ENCODE measurements at regions not wholly inside any gene's neighbourhood (a gene's known extent, or its start where the extent isn't known, plus 50 kb on each side); places are given as distances from the start of the nearest gene placed in this dataset.
"Not testable (repeated sequence)": the region's sequence is repeated elsewhere in the genome, so short reads cannot be mapped to it uniquely, and the experiment has no call there.

GRCh38 chr5:97554977-97555643, 372.1 kb upstream of the RIOK2 start:
- no peak for TF ChIP-seq JUND (IDR thresholded peaks at IDR 0.05; ENCODE audit: low read depth)
- DNase-seq (ENCODE audit: low read depth in 1 of 2, low spot score in 1 of 2): no peak
- in situ Hi-C loops (cut with HindIII; ENCODE audit: low pct_unique_long_range_greater_than_20kb, low sequenced_read_pairs): no loop called here

- in situ Hi-C loops (cut with HindIII; ENCODE audit: low pct_unique_long_range_greater_than_20kb, low sequenced_read_pairs): no loop called here
- no peak for DNase-seq (ENCODE audit: low read depth in 1 of 2, low spot score in 1 of 2)
Measured at GRCh38 chr5:97555644-97555981, 372.6 kb upstream of the RIOK2 start.

GRCh38 chr5:97559827-97560598, 377.0 kb upstream of the RIOK2 start:
- no peak for TF ChIP-seq JUND (IDR thresholded peaks at IDR 0.05; ENCODE audit: low read depth)
- DNase-seq (ENCODE audit: low read depth in 1 of 2, low spot score in 1 of 2): no peak
- in situ Hi-C loops (cut with HindIII; ENCODE audit: low pct_unique_long_range_greater_than_20kb, low sequenced_read_pairs): no loop called here

More at GRCh38 chr5:97555644-97555981, 372.6 kb upstream of the RIOK2 start:
- TF ChIP-seq JUND (IDR thresholded peaks at IDR 0.05; ENCODE audit: low read depth): no peak

GRCh38 chr5:97560599-97560993, 377.5 kb upstream of the RIOK2 start:
- in situ Hi-C loops (cut with HindIII; ENCODE audit: low pct_unique_long_range_greater_than_20kb, low sequenced_read_pairs): no loop called here
- TF ChIP-seq JUND (IDR thresholded peaks at IDR 0.05; ENCODE audit: low read depth): no peak

GRCh38 chr5:97563050-97563657, 380.1 kb upstream of the RIOK2 start:
- no peak for DNase-seq (ENCODE audit: low read depth in 1 of 2, low spot score in 1 of 2)
- no peak for TF ChIP-seq JUND (IDR thresholded peaks at IDR 0.05; ENCODE audit: low read depth)
- in situ Hi-C loops (cut with HindIII; ENCODE audit: low pct_unique_long_range_greater_than_20kb, low sequenced_read_pairs): no loop called here

More at GRCh38 chr5:97560599-97560993, 377.5 kb upstream of the RIOK2 start:
- no peak for DNase-seq (ENCODE audit: low read depth in 1 of 2, low spot score in 1 of 2)

- in situ Hi-C loops (cut with HindIII; ENCODE audit: low pct_unique_long_range_greater_than_20kb, low sequenced_read_pairs): no loop called here
- no peak for TF ChIP-seq JUND (IDR thresholded peaks at IDR 0.05; ENCODE audit: low read depth)
- no peak for DNase-seq (ENCODE audit: low read depth in 1 of 2, low spot score in 1 of 2)
Measured at GRCh38 chr5:97568382-97568781, 385.3 kb upstream of the RIOK2 start.

GRCh38 chr5:97570242-97570641, 387.2 kb upstream of the RIOK2 start:
- DNase-seq (ENCODE audit: low read depth in 1 of 2, low spot score in 1 of 2): no peak
- in situ Hi-C loops (cut with HindIII; ENCODE audit: low pct_unique_long_range_greater_than_20kb, low sequenced_read_pairs): no loop called here
- TF ChIP-seq JUND (IDR thresholded peaks at IDR 0.05; ENCODE audit: low read depth): no peak

GRCh38 chr5:97575322-97575721, 392.3 kb upstream of the RIOK2 start:
- no peak for TF ChIP-seq JUND (IDR thresholded peaks at IDR 0.05; ENCODE audit: low read depth)
- in situ Hi-C loops (cut with HindIII; ENCODE audit: low pct_unique_long_range_greater_than_20kb, low sequenced_read_pairs): no loop called here
- no peak for DNase-seq (ENCODE audit: low read depth in 1 of 2, low spot score in 1 of 2)

GRCh38 chr5:97576956-97577355, 393.9 kb upstream of the RIOK2 start:
- DNase-seq (ENCODE audit: low read depth in 1 of 2, low spot score in 1 of 2): no peak
- no peak for TF ChIP-seq JUND (IDR thresholded peaks at IDR 0.05; ENCODE audit: low read depth)
- in situ Hi-C loops (cut with HindIII; ENCODE audit: low pct_unique_long_range_greater_than_20kb, low sequenced_read_pairs): no loop called here

GRCh38 chr5:97579977-97580376, 396.9 kb upstream of the RIOK2 start:
- DNase-seq (ENCODE audit: low read depth in 1 of 2, low spot score in 1 of 2); in situ Hi-C loops (cut with HindIII; ENCODE audit: low pct_unique_long_range_greater_than_20kb, low sequenced_read_pairs): not testable (repeated sequence)

- no peak for DNase-seq (ENCODE audit: low read depth in 1 of 2, low spot score in 1 of 2)
- TF ChIP-seq JUND (IDR thresholded peaks at IDR 0.05; ENCODE audit: low read depth): no peak
- in situ Hi-C loops (cut with HindIII; ENCODE audit: low pct_unique_long_range_greater_than_20kb, low sequenced_read_pairs): no loop called here
Measured at GRCh38 chr5:97580746-97581145, 397.7 kb upstream of the RIOK2 start.

GRCh38 chr5:97591781-97592180, 408.7 kb upstream of the RIOK2 start:
- in situ Hi-C loops (cut with HindIII; ENCODE audit: low pct_unique_long_range_greater_than_20kb, low sequenced_read_pairs): no loop called here
- no peak for DNase-seq (ENCODE audit: low read depth in 1 of 2, low spot score in 1 of 2)
- no peak for TF ChIP-seq JUND (IDR thresholded peaks at IDR 0.05; ENCODE audit: low read depth)

GRCh38 chr5:97600486-97600885, 417.4 kb upstream of the RIOK2 start:
- no peak for TF ChIP-seq JUND (IDR thresholded peaks at IDR 0.05; ENCODE audit: low read depth)
- in situ Hi-C loops (cut with HindIII; ENCODE audit: low pct_unique_long_range_greater_than_20kb, low sequenced_read_pairs): no loop called here
- no peak for DNase-seq (ENCODE audit: low read depth in 1 of 2, low spot score in 1 of 2)

Measured in T47D (cell line).